Fibroblast of lung (primary cell): ENCODE measurements at regions not wholly inside any gene's neighbourhood (a gene's known extent, or its start where the extent isn't known, plus 50 kb on each side); places are given as distances from the start of the nearest gene placed in this dataset.
"Not testable (repeated sequence)": the region's sequence is repeated elsewhere in the genome, so short reads cannot be mapped to it uniquely, and the experiment has no call there.

Source experiments
- DNase-seq, 2 donors: peaks; one replicate each; pipeline versions ENCODE4 v3.0.0 to v3.0.0-alpha.2; 2010; ENCODE audit warnings: low read depth in 2 of 2
- H2AFZ ChIP-seq: 2 replicates; pipeline ENCODE4 v1.5.1; 2012; ENCODE audit warnings: low read length, control low read depth, inconsistent platforms
- H3K27ac ChIP-seq: 2 replicates; pipeline ENCODE4 v1.5.1; 2011; ENCODE audit warnings: low read length, control low read depth; ENCODE audit not compliant: insufficient read depth
- H3K27me3 ChIP-seq: 2 replicates; pipeline ENCODE4 v1.5.1; 2011; ENCODE audit warnings: mild to moderate bottlenecking, low read length; ENCODE audit not compliant: control insufficient read depth, insufficient read depth
- H3K36me3 ChIP-seq: 2 replicates; pipeline ENCODE4 v1.5.1; 2011; ENCODE audit warnings: low read length; ENCODE audit not compliant: control insufficient read depth, insufficient read depth
- H3K4me1 ChIP-seq: 2 replicates; pipeline ENCODE4 v1.5.1; 2011; ENCODE audit warnings: low read length; ENCODE audit not compliant: control insufficient read depth, insufficient read depth; ENCODE audit errors: extremely low read depth
- H3K4me2 ChIP-seq: 2 replicates; pipeline ENCODE4 v1.5.1; 2011; ENCODE audit warnings: low read length, control low read depth; ENCODE audit not compliant: insufficient read depth; ENCODE audit errors: extremely low read depth
- H3K4me3 ChIP-seq, 4 experiments: fragments of 200-600 bp in 1 of 4; sonication (generic) in 1 of 4; replicated peaks in 1 of 4; 2 replicates each; pipeline ENCODE4 v1.5.1; 2011 to 2016; ENCODE audit warnings: low read length in 4 of 4, low read depth in 3 of 4, mild to moderate bottlenecking in 3 of 4, control low read depth in 2 of 4, inconsistent platforms in 1 of 4, mixed read lengths in 1 of 4; ENCODE audit not compliant: insufficient read depth in 1 of 4; ENCODE audit errors: control extremely low read depth in 1 of 4
- H3K79me2 ChIP-seq: 2 replicates; pipeline ENCODE4 v1.5.1; 2012; ENCODE audit warnings: mild to moderate bottlenecking, low read length, inconsistent platforms; ENCODE audit not compliant: control insufficient read depth, insufficient read depth
- H3K9ac ChIP-seq: 2 replicates; pipeline ENCODE4 v1.5.1; 2011; ENCODE audit warnings: mild to moderate bottlenecking, low read length, control low read depth; ENCODE audit not compliant: insufficient read depth
- H3K9me3 ChIP-seq: 2 replicates; pipeline ENCODE4 v1.5.1; 2012; ENCODE audit warnings: low read depth, low read length; ENCODE audit not compliant: control insufficient read depth, insufficient read depth
- H4K20me1 ChIP-seq: 2 replicates; pipeline ENCODE4 v1.5.1; 2011; ENCODE audit warnings: low read length; ENCODE audit not compliant: control insufficient read depth, insufficient read depth; ENCODE audit errors: extremely low read depth
- EZH2 ChIP-seq: IDR thresholded peaks from 2 replicates; pipeline ENCODE4 v1.5.1; 2012; ENCODE audit warnings: low read length, control low read depth, mild to moderate bottlenecking; ENCODE audit errors: missing control alignments
- TF ChIP-seq, protein P1 (sequence below), 2 donors: IDR thresholded peaks in 1 of 2; conservative IDR thresholded peaks in 1 of 2; 1 replicate in 1 of 2; 2 replicates in 1 of 2; pipeline ENCODE4 v1.5.1; 2011 to 2012; ENCODE audit warnings: low read length in 2 of 2, control low read depth in 1 of 2, inconsistent platforms in 1 of 2, low read depth in 1 of 2, mild to moderate bottlenecking in 1 of 2

DNA sequence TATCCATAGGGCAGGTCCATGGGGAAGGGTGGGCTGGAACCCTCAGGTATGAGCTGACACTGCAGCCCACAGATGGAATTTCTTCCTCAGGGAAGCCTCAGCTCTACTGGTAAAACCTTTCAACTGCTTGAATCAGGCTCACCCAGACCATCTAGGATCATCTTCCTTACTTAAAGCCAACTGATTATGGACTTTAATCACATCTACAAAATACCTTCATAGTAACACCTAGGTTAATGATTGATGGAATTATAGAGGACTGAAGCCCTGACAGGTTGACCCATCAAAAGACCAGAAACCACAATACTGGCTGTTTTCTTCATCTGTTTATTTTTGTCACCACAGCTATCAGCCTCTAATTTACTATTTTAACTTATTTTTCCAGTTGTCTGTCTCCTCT, 188.9 kb upstream of the BOD1L1 start:
- no peak for DNase-seq
- H3K4me3 ChIP-seq, result no peak overlapping the region

DNA sequence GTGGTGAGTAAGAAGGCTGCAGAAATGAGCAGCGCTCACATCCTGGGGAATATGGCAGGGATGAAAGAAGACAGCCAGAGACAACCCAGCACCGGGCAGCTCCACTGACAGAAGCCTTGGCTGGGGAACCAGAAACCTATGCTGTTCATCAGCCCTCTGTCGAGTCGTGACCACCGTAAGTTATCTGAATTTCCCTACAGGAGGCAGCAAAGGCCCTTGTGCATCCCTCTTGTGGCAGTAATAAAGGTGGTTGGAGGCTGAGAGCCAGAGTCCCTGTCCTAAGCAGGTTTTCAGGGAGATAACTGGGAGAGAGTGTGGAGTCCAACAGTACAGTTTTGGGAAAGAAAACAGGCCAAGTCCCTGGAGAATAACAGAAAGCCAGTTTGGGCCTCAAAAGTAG, 194.0 kb upstream of the BOD1L1 start:
- Histone ChIP-seq H3K79me2 (no peaks in the 10 kb centered on the region), H2AFZ (no peak overlapping the region), H3K4me2 (no peak overlapping the region), H3K4me3 (no peak overlapping the region), H3K9ac (no peak overlapping the region), H3K27ac (no peak overlapping the region), H3K9me3 (no peaks in the 10 kb centered on the region), H3K27me3 (no peaks in the 10 kb centered on the region), H3K4me1 (no peaks in the 10 kb centered on the region), H4K20me1 (no peaks in the 10 kb centered on the region), H3K36me3 (no peaks in the 10 kb centered on the region)
- TF ChIP-seq, protein P1, sequence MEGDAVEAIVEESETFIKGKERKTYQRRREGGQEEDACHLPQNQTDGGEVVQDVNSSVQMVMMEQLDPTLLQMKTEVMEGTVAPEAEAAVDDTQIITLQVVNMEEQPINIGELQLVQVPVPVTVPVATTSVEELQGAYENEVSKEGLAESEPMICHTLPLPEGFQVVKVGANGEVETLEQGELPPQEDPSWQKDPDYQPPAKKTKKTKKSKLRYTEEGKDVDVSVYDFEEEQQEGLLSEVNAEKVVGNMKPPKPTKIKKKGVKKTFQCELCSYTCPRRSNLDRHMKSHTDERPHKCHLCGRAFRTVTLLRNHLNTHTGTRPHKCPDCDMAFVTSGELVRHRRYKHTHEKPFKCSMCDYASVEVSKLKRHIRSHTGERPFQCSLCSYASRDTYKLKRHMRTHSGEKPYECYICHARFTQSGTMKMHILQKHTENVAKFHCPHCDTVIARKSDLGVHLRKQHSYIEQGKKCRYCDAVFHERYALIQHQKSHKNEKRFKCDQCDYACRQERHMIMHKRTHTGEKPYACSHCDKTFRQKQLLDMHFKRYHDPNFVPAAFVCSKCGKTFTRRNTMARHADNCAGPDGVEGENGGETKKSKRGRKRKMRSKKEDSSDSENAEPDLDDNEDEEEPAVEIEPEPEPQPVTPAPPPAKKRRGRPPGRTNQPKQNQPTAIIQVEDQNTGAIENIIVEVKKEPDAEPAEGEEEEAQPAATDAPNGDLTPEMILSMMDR (conservative IDR thresholded peaks at IDR 0.05 in 1 of 2, IDR thresholded peaks at IDR 0.05 in 1 of 2; ENCODE audit: low read depth in 1 of 2, low read length in 2 of 2), result no peak
- no peak for TF ChIP-seq EZH2
- no peak for DNase-seq

More for the DNA sequence above, 188.9 kb upstream of the BOD1L1 start:
- H3K36me3 ChIP-seq, result no peaks in the 10 kb centered on the region
- no peaks in the 10 kb centered on the region for H3K9me3 ChIP-seq
- H2AFZ ChIP-seq, result no peak overlapping the region
- no peak overlapping the region for H3K9ac ChIP-seq
- no peaks in the 10 kb centered on the region for H4K20me1 ChIP-seq
- no peak overlapping the region for H3K27ac ChIP-seq
- H3K79me2 ChIP-seq, result no peaks in the 10 kb centered on the region
- no peaks in the 10 kb centered on the region for H3K4me1 ChIP-seq
- no peaks in the 10 kb centered on the region for H3K27me3 ChIP-seq
- TF ChIP-seq EZH2, result no peak
- TF ChIP-seq, protein P1 (conservative IDR thresholded peaks at IDR 0.05 in 1 of 2, IDR thresholded peaks at IDR 0.05 in 1 of 2; ENCODE audit: low read depth in 1 of 2, low read length in 2 of 2), result no peak
- H3K4me2 ChIP-seq, result no peak overlapping the region

DNA sequence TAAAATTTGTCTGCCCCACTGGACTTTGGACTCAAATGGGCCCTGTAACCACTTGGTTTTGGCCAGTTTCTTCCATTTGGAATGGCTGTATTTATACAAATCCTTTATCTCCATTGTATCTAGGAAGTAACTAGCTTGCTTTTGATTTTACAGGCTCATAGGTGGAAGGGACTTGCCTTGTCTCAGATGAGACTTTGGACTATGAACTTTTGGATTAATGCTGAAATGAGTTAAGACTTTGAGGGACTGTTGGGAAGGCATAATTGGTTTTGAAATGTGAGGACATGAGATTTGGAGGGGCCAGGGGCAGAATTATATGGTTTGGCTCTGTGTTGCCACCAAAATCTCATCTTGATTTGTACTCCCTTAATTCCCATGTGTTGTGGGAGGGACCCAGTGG, 198.3 kb upstream of the BOD1L1 start:
- not testable (repeated sequence) for DNase-seq, H3K27me3 ChIP-seq, H3K4me1 ChIP-seq, H2AFZ ChIP-seq, H3K36me3 ChIP-seq, H3K9ac ChIP-seq, H3K27ac ChIP-seq, H3K4me3 ChIP-seq, H4K20me1 ChIP-seq, H3K9me3 ChIP-seq, H3K79me2 ChIP-seq, H3K4me2 ChIP-seq
